Uterus (tissue), 3 donors: ENCODE measurements at regions not wholly inside any gene's neighbourhood (a gene's known extent, or its start where the extent isn't known, plus 50 kb on each side); places are given as distances from the start of the nearest gene placed in this dataset.
"Not testable (repeated sequence)": the region's sequence is repeated elsewhere in the genome, so short reads cannot be mapped to it uniquely, and the experiment has no call there.

Experiments used
- DNase-seq, 2 donors: peaks; one replicate each; pipeline ENCODE4 v3.0.0-alpha.2; 2019 to 2020
- H3K27ac ChIP-seq, 2 donors: fragments of 200-600 bp; sonication (generic); 1 replicate in 1 of 2; 2 replicates in 1 of 2; pipeline ENCODE4 v1.5.1; 2016 to 2018
- H3K27me3 ChIP-seq, 2 donors: fragments of 200-600 bp; sonication (generic); one replicate each; pipeline ENCODE4 v1.5.1; 2018 to 2019; ENCODE audit warnings: control low read depth in 1 of 2
- H3K36me3 ChIP-seq, 2 donors: fragments of 200-600 bp; sonication (generic); one replicate each; pipeline ENCODE4 v1.5.1; 2019; ENCODE audit warnings: control low read depth in 1 of 2
- H3K4me1 ChIP-seq, 2 donors: fragments of 200-600 bp; sonication (generic); one replicate each; pipeline ENCODE4 v1.5.1; 2018 to 2019; ENCODE audit warnings: control low read depth in 1 of 2
- H3K4me3 ChIP-seq, 2 donors: fragments of 200-600 bp; sonication (generic); 1 replicate in 1 of 2; 2 replicates in 1 of 2; pipeline ENCODE4 v1.5.1; 2018 to 2019; ENCODE audit warnings: mild to moderate bottlenecking in 1 of 2
- H3K9me3 ChIP-seq, 2 donors: fragments of 200-600 bp; sonication (generic); one replicate each; pipeline ENCODE4 v1.5.1; 2019; ENCODE audit warnings: control low read depth in 1 of 2
- CTCF ChIP-seq, 4 experiments: fragments of 200-600 bp in 2 of 4; fragments of 450-650 bp in 2 of 4; sonication (generic) in 2 of 4; IDR thresholded peaks; one replicate each; pipeline ENCODE4 v1.5.1; 2016 to 2019; ENCODE audit warnings: antibody characterized with exemption in 4 of 4, mild to moderate bottlenecking in 2 of 4, moderate library complexity in 1 of 4
- POLR2A ChIP-seq, 2 donors: fragments of 450-650 bp; IDR thresholded peaks; one replicate each; pipeline ENCODE4 v1.6.1; 2016; ENCODE audit warnings: antibody characterized with exemption in 2 of 2, mild to moderate bottlenecking in 1 of 2, moderate library complexity in 1 of 2
- intact Hi-C: fragments of 100-400 bp; cut with DNase I; formaldehyde crosslinking; loops from one replicate; pipeline ENCODE4 v1.15.1; 2023; ENCODE audit warnings: low total_unique reads
- donor health status: DM: yes; HTN: yes; CAD: no.

- no peak for DNase-seq
- H3K27ac ChIP-seq, result no peak overlapping the region
- H3K27me3 ChIP-seq, result no peaks in the 10 kb centered on the region
- no peaks in the 10 kb centered on the region for H3K4me1 ChIP-seq
- no peaks in the 10 kb centered on the region for H3K9me3 ChIP-seq
- TF ChIP-seq CTCF (IDR thresholded peaks at IDR 0.05) (no peak), POLR2A (IDR thresholded peaks at IDR 0.05) (no peak)
- H3K36me3 ChIP-seq, result no peaks in the 10 kb centered on the region
- H3K4me3 ChIP-seq, result no peak overlapping the region
- intact Hi-C loops, result no loop called here
Observed at GRCh38 chr13:70237131-70237530, 128.9 kb upstream of the KLHL1 start.

- Histone ChIP-seq H3K4me1 (no peaks in the 10 kb centered on the region), H3K4me3 (no peak overlapping the region), H3K9me3 (no peaks in the 10 kb centered on the region), H3K27ac (no peak overlapping the region), H3K27me3 (no peaks in the 10 kb centered on the region), H3K36me3 (no peaks in the 10 kb centered on the region)
- intact Hi-C loops, result no loop called here
- DNase-seq, result no peak
- TF ChIP-seq CTCF (IDR thresholded peaks at IDR 0.05) (no peak), POLR2A (IDR thresholded peaks at IDR 0.05) (no peak)
Observed at GRCh38 chr13:70235565-70235964, 127.3 kb upstream of the KLHL1 start.

GRCh38 chr13:70223911-70224310, 115.7 kb upstream of the KLHL1 start:
- H3K4me1 ChIP-seq, result no peaks in the 10 kb centered on the region
- no peaks in the 10 kb centered on the region for H3K9me3 ChIP-seq
- intact Hi-C loops, result no loop called here
- TF ChIP-seq CTCF (IDR thresholded peaks at IDR 0.05) (no peak), POLR2A (IDR thresholded peaks at IDR 0.05) (no peak)
- H3K4me3 ChIP-seq, result no peak overlapping the region
- H3K36me3 ChIP-seq, result no peaks in the 10 kb centered on the region
- H3K27me3 ChIP-seq, result no peaks in the 10 kb centered on the region
- no peak overlapping the region for H3K27ac ChIP-seq
- no peak for DNase-seq

- H3K36me3 ChIP-seq, result no peaks in the 10 kb centered on the region
- H3K27me3 ChIP-seq, result no peaks in the 10 kb centered on the region
- H3K4me3 ChIP-seq, result no peak overlapping the region
- no peaks in the 10 kb centered on the region for H3K4me1 ChIP-seq
- H3K9me3 ChIP-seq, result no peaks in the 10 kb centered on the region
- intact Hi-C loops, result no loop called here
- H3K27ac ChIP-seq, result no peak overlapping the region
- TF ChIP-seq POLR2A (IDR thresholded peaks at IDR 0.05), result no peak
- no peak for DNase-seq
Observed at GRCh38 chr13:70222926-70223325, 114.7 kb upstream of the KLHL1 start.

- no peaks in the 10 kb centered on the region for H3K36me3 ChIP-seq
- H3K4me3 ChIP-seq, result no peak overlapping the region
- DNase-seq, result no peak
- no peaks in the 10 kb centered on the region for H3K9me3 ChIP-seq
- no peak overlapping the region for H3K27ac ChIP-seq
- intact Hi-C loops, result no loop called here
- no peaks in the 10 kb centered on the region for H3K4me1 ChIP-seq
- no peak for TF ChIP-seq CTCF (IDR thresholded peaks at IDR 0.05)
- TF ChIP-seq POLR2A (IDR thresholded peaks at IDR 0.05), result no peak
- no peaks in the 10 kb centered on the region for H3K27me3 ChIP-seq
Observed at GRCh38 chr13:70218618-70219017, 110.4 kb upstream of the KLHL1 start.

- DNase-seq, intact Hi-C loops, H3K27me3 ChIP-seq, H3K9me3 ChIP-seq, H3K4me1 ChIP-seq, H3K4me3 ChIP-seq, H3K36me3 ChIP-seq, H3K27ac ChIP-seq: not testable (repeated sequence)
Observed at GRCh38 chr13:70208968-70209367, 100.7 kb upstream of the KLHL1 start.
